GM12878 (cell line): ENCODE measurements at regions not wholly inside any gene's neighbourhood (a gene's known extent, or its start where the extent isn't known, plus 50 kb on each side); places are given as distances from the start of the nearest gene placed in this dataset.

Experiments
- ATAC-seq: fragments of 200-7000 bp; cut with Tn5 transposase; 3 replicates; pipeline ENCODE4 v1.9.1; 2020; ENCODE audit warnings: mild to moderate bottlenecking, moderate library complexity
- BruUV-seq: library from RNA; stranded (reverse); fragments of 400-500 nt; replicated peaks from 2 replicates; lab custom pipeline; 2021; lab: Mats Ljungman, UMichigan
- CTCF ChIA-PET: fragments of 300-600 bp; sonication (Branson Sonifier 250); formaldehyde crosslinking; extraction: SDS; loops from one replicate; lab custom pipeline; 2021; ENCODE audit warnings: inconsistent platforms; lab: Yijun Ruan, JAX
- POLR2A ChIA-PET: fragments of 350-600 bp; formaldehyde crosslinking; extraction: SDS; loops from one replicate; lab custom pipeline; 2021; ENCODE audit warnings: inconsistent platforms; lab: Charles Lee
- RAD21 ChIA-PET: fragments of 300-600 bp; sonication (Branson Sonifier 250); formaldehyde crosslinking; loops from one replicate; lab custom pipeline; 2023; ENCODE audit warnings: antibody characterized with exemption; ENCODE audit not compliant: unreplicated experiment; lab: Charles Lee
- SMC1A ChIA-PET: fragments of 300-600 bp; sonication (Branson Sonifier 250); formaldehyde crosslinking; loops from one replicate; lab custom pipeline; 2023; ENCODE audit not compliant: unreplicated experiment, uncharacterized antibody; lab: Charles Lee
- DNase-seq: peaks from one replicate; pipeline ENCODE4 v3.0.0-alpha.2; 2011; ENCODE audit warnings: low read depth, low spot score
- FAIRE-seq: peaks from 3 replicates; lab custom pipeline; 2011; peaks lifted over from hg19 to GRCh38; lab: Jason Lieb, UNC
- H2AFZ ChIP-seq: 2 replicates; pipeline ENCODE4 v1.6.0; 2011; ENCODE audit warnings: low read depth, low read length, control low read depth; ENCODE audit not compliant: control insufficient read depth
- H3K27ac ChIP-seq: 2 replicates; pipeline ENCODE4 v1.5.1; 2011; ENCODE audit warnings: control low read depth; ENCODE audit not compliant: control insufficient read depth, insufficient read depth
- H3K27me3 ChIP-seq, 2 experiments: replicated peaks in 1 of 2; 2 replicates each; pipeline versions ENCODE4 v1.6.0 to v1.6.1; 2011; ENCODE audit warnings: low read length in 1 of 2; ENCODE audit not compliant: control insufficient read depth in 2 of 2, insufficient read depth in 2 of 2
- H3K36me3 ChIP-seq, 2 experiments: 2 replicates each; pipeline ENCODE4 v1.5.1; 2011; ENCODE audit warnings: low read length in 1 of 2; ENCODE audit not compliant: control insufficient read depth in 2 of 2, insufficient read depth in 2 of 2
- H3K4me1 ChIP-seq: 2 replicates; pipeline ENCODE4 v1.6.1; 2011; ENCODE audit warnings: mild to moderate bottlenecking, low read length, moderate library complexity, mixed read lengths; ENCODE audit not compliant: control insufficient read depth, insufficient read depth
- H3K4me2 ChIP-seq: 2 replicates; pipeline ENCODE4 v1.6.0; 2011; ENCODE audit warnings: control low read depth; ENCODE audit not compliant: control insufficient read depth, insufficient read depth
- H3K4me3 ChIP-seq: fragments of 200-600 bp; sonication (generic); 2 replicates; pipeline ENCODE4 v1.5.1; 2016
- H3K79me2 ChIP-seq: 2 replicates; pipeline ENCODE4 v1.6.0; 2011; ENCODE audit warnings: low read length; ENCODE audit not compliant: control insufficient read depth, insufficient read depth
- H3K9ac ChIP-seq: 2 replicates; pipeline ENCODE4 v1.8.0; 2011; ENCODE audit warnings: low read length, control low read depth, mixed read lengths; ENCODE audit not compliant: control insufficient read depth, insufficient read depth
- H3K9me3 ChIP-seq: replicated peaks from 3 replicates; pipeline ENCODE4 v1.5.1; 2011; ENCODE audit warnings: mild to moderate bottlenecking, low read length; ENCODE audit not compliant: control insufficient read depth, insufficient read depth
- H4K20me1 ChIP-seq: 2 replicates; pipeline ENCODE4 v1.6.0; 2011; ENCODE audit not compliant: control insufficient read depth, insufficient read depth
- CHD1 ChIP-seq: IDR thresholded peaks from 2 replicates; pipeline ENCODE4 v1.6.1; 2012; ENCODE audit warnings: low read depth, low read length, improper control_type of control experiment
- EZH2 ChIP-seq: IDR thresholded peaks from 2 replicates; pipeline ENCODE4 v1.6.1; 2012; ENCODE audit warnings: low read depth, mild to moderate bottlenecking, control low read depth, inconsistent platforms, low read length, borderline replicate concordance; ENCODE audit not compliant: control insufficient read depth
- HDGF ChIP-seq: fragments of 450-650 bp; IDR thresholded peaks from 2 replicates; pipeline ENCODE4 v1.6.1; 2016; ENCODE audit warnings: antibody characterized with exemption
- IRF4 ChIP-seq: IDR thresholded peaks from 2 replicates; pipeline ENCODE4 v1.6.1; 2011; ENCODE audit warnings: low read depth, low read length
- LARP7 ChIP-seq: fragments of 450-650 bp; IDR thresholded peaks from 2 replicates; pipeline ENCODE4 v1.6.1; 2017; ENCODE audit warnings: mild to moderate bottlenecking
- MTA2 ChIP-seq: fragments of 450-650 bp; IDR thresholded peaks from 2 replicates; pipeline ENCODE4 v1.6.1; 2016; ENCODE audit warnings: low read depth, mild to moderate bottlenecking, moderate library complexity
- MYC ChIP-seq: IDR thresholded peaks from 2 replicates; pipeline ENCODE4 v1.6.1; 2011; ENCODE audit warnings: mild to moderate bottlenecking, low read length, moderate library complexity, inconsistent platforms; ENCODE audit not compliant: insufficient read depth, insufficient replicate concordance, insufficient read length, severe bottlenecking
- NR2F1 ChIP-seq: fragments of 450-650 bp; conservative IDR thresholded peaks from 2 replicates; pipeline ENCODE4 v1.6.1; 2017; ENCODE audit warnings: mild to moderate bottlenecking
- SMARCA5 ChIP-seq: fragments of 450-650 bp; IDR thresholded peaks from 2 replicates; pipeline ENCODE4 v1.6.1; 2017; ENCODE audit warnings: mild to moderate bottlenecking
- SREBF1 ChIP-seq: IDR thresholded peaks from 2 replicates; pipeline ENCODE4 v1.6.1; 2012; ENCODE audit warnings: mild to moderate bottlenecking, low read length
- YY1 ChIP-seq: IDR thresholded peaks from 2 replicates; pipeline ENCODE4 v1.6.1; 2011; ENCODE audit warnings: low read depth, mild to moderate bottlenecking, low read length
- ZNF24 ChIP-seq: fragments of 450-650 bp; IDR thresholded peaks from 2 replicates; pipeline ENCODE4 v1.6.1; 2017; ENCODE audit warnings: antibody characterized with exemption, mild to moderate bottlenecking
- ZNF384 ChIP-seq: IDR thresholded peaks from 2 replicates; pipeline ENCODE4 v1.6.1; 2012; ENCODE audit warnings: low read depth, mild to moderate bottlenecking, low read length, improper control_type of control experiment, borderline replicate concordance
- WGBS: methylation state at CpG from one replicate; pipeline ENCODE4 v1.1.6; 2016; ENCODE audit warnings: low lambda C conversion rate; ENCODE audit not compliant: insufficient replicate concordance, insufficient coverage; ENCODE audit errors: missing lambda C conversion rate; 5-methylcytosine and 5-hydroxymethylcytosine counted together
- in situ Hi-C: fragments of 300-500 bp; cut with MboI; formaldehyde crosslinking; loops from 9 replicates; pipeline ENCODE4 v1.14.3; 2018; ENCODE audit warnings: mixed read lengths
- intact Hi-C: fragments of 100-400 bp; cut with micrococcal nuclease; formaldehyde crosslinking; loops from one replicate; pipeline ENCODE4 v1.14.2; 2022; ENCODE audit not compliant: unreplicated experiment
- TF ChIP-seq, protein P1 (sequence below): fragments of 450-650 bp; formaldehyde crosslinking; IDR thresholded peaks from 2 replicates; pipeline ENCODE4 v1.4.0; 2020; ENCODE audit warnings: mild to moderate bottlenecking, moderate library complexity
- TF ChIP-seq, protein P2 (sequence below): IDR thresholded peaks from 2 replicates; pipeline ENCODE4 v1.6.1; 2012; ENCODE audit warnings: low read depth, low read length, improper control_type of control experiment
- TF ChIP-seq, protein P3 (sequence below): IDR thresholded peaks from 2 replicates; pipeline ENCODE4 v1.6.1; 2012; ENCODE audit warnings: low read depth, low read length, improper control_type of control experiment
- TF ChIP-seq, protein P4 (sequence below), 3 experiments: IDR thresholded peaks in 2 of 3; conservative IDR thresholded peaks in 1 of 3; 2 replicates each; pipeline ENCODE4 v1.5.1; 2011; ENCODE audit warnings: low read depth in 3 of 3, low read length in 3 of 3, mild to moderate bottlenecking in 3 of 3, control low read depth in 2 of 3, moderate library complexity in 2 of 3, inconsistent platforms in 1 of 3, mixed read lengths in 1 of 3; ENCODE audit not compliant: control insufficient read depth in 2 of 3, insufficient read depth in 1 of 3; ENCODE audit errors: extremely low read depth in 1 of 3
- TF ChIP-seq, protein P5 (sequence below): IDR thresholded peaks from 2 replicates; pipeline ENCODE4 v1.6.1; 2011; ENCODE audit warnings: mild to moderate bottlenecking, low read depth, low read length, moderate library complexity; ENCODE audit not compliant: insufficient replicate concordance

DNA sequence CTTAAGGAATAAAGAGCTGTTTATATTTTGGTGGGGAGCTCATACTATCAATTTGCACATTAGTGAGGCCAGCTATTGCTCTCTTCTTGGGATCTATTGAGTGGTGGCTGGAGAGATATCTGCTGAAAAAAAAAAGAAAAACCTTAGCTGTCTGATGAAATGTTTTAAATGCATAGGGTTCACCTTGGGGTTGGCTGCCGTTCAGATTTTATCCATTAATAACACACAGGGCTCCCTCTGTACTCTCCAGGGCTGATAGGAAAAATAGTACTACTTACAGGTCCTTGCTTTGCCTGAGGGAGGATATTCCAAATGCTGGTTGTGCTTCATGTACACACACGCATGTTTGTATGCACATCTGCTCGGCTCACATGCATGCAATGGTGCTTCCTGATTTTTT is 803.7 kb downstream of the MCTP2 start:
- WGBS = 15% methylated on average over 3 of the region's 3 CpGs
- Histone ChIP-seq H3K36me3 (no peaks in the 10 kb centered on the region), H3K4me1 (no peaks in the 10 kb centered on the region), H3K4me3 (no peak overlapping the region), H3K27me3 (no peaks in the 10 kb centered on the region; a peak in 1 of 4 replicates), H3K27ac (no peak overlapping the region), H2AFZ (no peak overlapping the region), H3K9me3 (no peaks in the 10 kb centered on the region), H3K4me2 (no peak overlapping the region), H4K20me1 (no peaks in the 10 kb centered on the region), H3K9ac (no peak overlapping the region), H3K79me2 (no peaks in the 10 kb centered on the region)
- CTCF ChIA-PET = interaction anchor here (0.7 to 2.5 kb wide), 2 partner anchors 10 to 785 kb away, joined by 3 to 10 read pairs; no protein-coding TSS in a partner anchor
- BruUV-seq = no TSS peak
- POLR2A ChIA-PET = no interaction called here
- SMC1A ChIA-PET = interaction anchor here (0.7 to 1.0 kb wide), 2 partner anchors 10 to 73 kb away, joined by 3 read pairs; no protein-coding TSS in a partner anchor
- DNase-seq (no peak), FAIRE-seq (no peak), ATAC-seq (no peak)
- RAD21 ChIA-PET = no interaction called here
- intact Hi-C loops = no loop called here
- in situ Hi-C loops = no loop called here
- TF ChIP-seq, protein P1, sequence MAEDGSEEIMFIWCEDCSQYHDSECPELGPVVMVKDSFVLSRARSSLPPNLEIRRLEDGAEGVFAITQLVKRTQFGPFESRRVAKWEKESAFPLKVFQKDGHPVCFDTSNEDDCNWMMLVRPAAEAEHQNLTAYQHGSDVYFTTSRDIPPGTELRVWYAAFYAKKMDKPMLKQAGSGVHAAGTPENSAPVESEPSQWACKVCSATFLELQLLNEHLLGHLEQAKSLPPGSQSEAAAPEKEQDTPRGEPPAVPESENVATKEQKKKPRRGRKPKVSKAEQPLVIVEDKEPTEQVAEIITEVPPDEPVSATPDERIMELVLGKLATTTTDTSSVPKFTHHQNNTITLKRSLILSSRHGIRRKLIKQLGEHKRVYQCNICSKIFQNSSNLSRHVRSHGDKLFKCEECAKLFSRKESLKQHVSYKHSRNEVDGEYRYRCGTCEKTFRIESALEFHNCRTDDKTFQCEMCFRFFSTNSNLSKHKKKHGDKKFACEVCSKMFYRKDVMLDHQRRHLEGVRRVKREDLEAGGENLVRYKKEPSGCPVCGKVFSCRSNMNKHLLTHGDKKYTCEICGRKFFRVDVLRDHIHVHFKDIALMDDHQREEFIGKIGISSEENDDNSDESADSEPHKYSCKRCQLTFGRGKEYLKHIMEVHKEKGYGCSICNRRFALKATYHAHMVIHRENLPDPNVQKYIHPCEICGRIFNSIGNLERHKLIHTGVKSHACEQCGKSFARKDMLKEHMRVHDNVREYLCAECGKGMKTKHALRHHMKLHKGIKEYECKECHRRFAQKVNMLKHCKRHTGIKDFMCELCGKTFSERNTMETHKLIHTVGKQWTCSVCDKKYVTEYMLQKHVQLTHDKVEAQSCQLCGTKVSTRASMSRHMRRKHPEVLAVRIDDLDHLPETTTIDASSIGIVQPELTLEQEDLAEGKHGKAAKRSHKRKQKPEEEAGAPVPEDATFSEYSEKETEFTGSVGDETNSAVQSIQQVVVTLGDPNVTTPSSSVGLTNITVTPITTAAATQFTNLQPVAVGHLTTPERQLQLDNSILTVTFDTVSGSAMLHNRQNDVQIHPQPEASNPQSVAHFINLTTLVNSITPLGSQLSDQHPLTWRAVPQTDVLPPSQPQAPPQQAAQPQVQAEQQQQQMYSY = no peak
- TF ChIP-seq CHD1 (no peak), MYC (no peak), LARP7 (no peak), MTA2 (no peak), YY1 (no peak), SMARCA5 (no peak), EZH2 (no peak), ZNF24 (no peak), IRF4 (no peak), NR2F1 (no peak), SREBF1 (no peak), HDGF (no peak), ZNF384 (no peak)
- TF ChIP-seq, protein P2, sequence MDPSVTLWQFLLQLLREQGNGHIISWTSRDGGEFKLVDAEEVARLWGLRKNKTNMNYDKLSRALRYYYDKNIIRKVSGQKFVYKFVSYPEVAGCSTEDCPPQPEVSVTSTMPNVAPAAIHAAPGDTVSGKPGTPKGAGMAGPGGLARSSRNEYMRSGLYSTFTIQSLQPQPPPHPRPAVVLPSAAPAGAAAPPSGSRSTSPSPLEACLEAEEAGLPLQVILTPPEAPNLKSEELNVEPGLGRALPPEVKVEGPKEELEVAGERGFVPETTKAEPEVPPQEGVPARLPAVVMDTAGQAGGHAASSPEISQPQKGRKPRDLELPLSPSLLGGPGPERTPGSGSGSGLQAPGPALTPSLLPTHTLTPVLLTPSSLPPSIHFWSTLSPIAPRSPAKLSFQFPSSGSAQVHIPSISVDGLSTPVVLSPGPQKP = no peak
- TF ChIP-seq, protein P3, sequence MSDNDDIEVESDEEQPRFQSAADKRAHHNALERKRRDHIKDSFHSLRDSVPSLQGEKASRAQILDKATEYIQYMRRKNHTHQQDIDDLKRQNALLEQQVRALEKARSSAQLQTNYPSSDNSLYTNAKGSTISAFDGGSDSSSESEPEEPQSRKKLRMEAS = no peak
- TF ChIP-seq, protein P4, sequence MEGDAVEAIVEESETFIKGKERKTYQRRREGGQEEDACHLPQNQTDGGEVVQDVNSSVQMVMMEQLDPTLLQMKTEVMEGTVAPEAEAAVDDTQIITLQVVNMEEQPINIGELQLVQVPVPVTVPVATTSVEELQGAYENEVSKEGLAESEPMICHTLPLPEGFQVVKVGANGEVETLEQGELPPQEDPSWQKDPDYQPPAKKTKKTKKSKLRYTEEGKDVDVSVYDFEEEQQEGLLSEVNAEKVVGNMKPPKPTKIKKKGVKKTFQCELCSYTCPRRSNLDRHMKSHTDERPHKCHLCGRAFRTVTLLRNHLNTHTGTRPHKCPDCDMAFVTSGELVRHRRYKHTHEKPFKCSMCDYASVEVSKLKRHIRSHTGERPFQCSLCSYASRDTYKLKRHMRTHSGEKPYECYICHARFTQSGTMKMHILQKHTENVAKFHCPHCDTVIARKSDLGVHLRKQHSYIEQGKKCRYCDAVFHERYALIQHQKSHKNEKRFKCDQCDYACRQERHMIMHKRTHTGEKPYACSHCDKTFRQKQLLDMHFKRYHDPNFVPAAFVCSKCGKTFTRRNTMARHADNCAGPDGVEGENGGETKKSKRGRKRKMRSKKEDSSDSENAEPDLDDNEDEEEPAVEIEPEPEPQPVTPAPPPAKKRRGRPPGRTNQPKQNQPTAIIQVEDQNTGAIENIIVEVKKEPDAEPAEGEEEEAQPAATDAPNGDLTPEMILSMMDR (IDR thresholded peaks at IDR 0.05 in 2 of 3, conservative IDR thresholded peaks at IDR 0.05 in 1 of 3; ENCODE audit: control insufficient read depth in 2 of 3, extremely low read depth in 1 of 3, insufficient read depth in 1 of 3, low read depth in 3 of 3, low read length in 3 of 3) = no peak
- TF ChIP-seq, protein P5, sequence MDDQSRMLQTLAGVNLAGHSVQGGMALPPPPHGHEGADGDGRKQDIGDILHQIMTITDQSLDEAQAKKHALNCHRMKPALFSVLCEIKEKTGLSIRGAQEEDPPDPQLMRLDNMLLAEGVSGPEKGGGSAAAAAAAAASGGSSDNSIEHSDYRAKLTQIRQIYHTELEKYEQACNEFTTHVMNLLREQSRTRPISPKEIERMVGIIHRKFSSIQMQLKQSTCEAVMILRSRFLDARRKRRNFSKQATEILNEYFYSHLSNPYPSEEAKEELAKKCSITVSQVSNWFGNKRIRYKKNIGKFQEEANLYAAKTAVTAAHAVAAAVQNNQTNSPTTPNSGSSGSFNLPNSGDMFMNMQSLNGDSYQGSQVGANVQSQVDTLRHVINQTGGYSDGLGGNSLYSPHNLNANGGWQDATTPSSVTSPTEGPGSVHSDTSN = no peak
